ENCODE measurements at regions not wholly inside any gene's neighbourhood (a gene's known extent, or its start where the extent isn't known, plus 50 kb on each side); places are given as distances from the start of the nearest gene placed in this dataset.
A peak's percentile ranks its signal among the peaks of the same experiment; 100 is the strongest.

- no peak overlapping the region for H3K56ac ChIP-seq (replicated peaks; ENCODE audit: insufficient read length, low read depth, low read length)
- no peak overlapping the region for H2BK20ac ChIP-seq (ENCODE audit: low read length)
- no peak overlapping the region for H2BK15ac ChIP-seq (ENCODE audit: low read length)
- POLR2A ChIA-PET (ENCODE audit: partially characterized antibody), result no interaction called here
- H3K27me3 ChIP-seq (replicated peaks in 1 of 4; ENCODE audit: control insufficient read depth in 3 of 4, extremely low read depth in 1 of 4, insufficient read depth in 3 of 4, low read length in 3 of 4), result no peaks in the 10 kb centered on the region
- no peak overlapping the region for H2BK12ac ChIP-seq (ENCODE audit: low read depth, low read length)
- H2BK120ac ChIP-seq (replicated peaks; ENCODE audit: low read depth, low read length), result no peak overlapping the region
- no peaks in the 10 kb centered on the region for H3K79me1 ChIP-seq (ENCODE audit: low read depth, low read length)
- H3K9ac ChIP-seq (replicated peaks in 1 of 4; ENCODE audit: extremely low read depth in 1 of 4, low read depth in 3 of 4, low read length in 3 of 4), result no peak overlapping the region
- CTCF ChIA-PET (ENCODE audit: partially characterized antibody), result no interaction called here
- H3K9me3 ChIP-seq (ENCODE audit: insufficient read depth in 2 of 2, low read depth in 1 of 2, low read length in 1 of 2), result no peaks in the 10 kb centered on the region
- H3K4me2 ChIP-seq (ENCODE audit: insufficient read depth in 1 of 2, low read depth in 2 of 2, low read length in 2 of 2), result no peak overlapping the region; a peak in 1 of 4 replicates
- H4K20me1 ChIP-seq (replicated peaks in 1 of 2; ENCODE audit: control insufficient read depth in 1 of 2, insufficient read depth in 2 of 2, low read length in 2 of 2), result no peaks in the 10 kb centered on the region
- H4K91ac ChIP-seq (replicated peaks; ENCODE audit: insufficient read length, low read length), result peak overlapping the region; percentile 45
- peak overlapping the region; percentile 18; the same call in 1 of the 2 replicates for H2AFZ ChIP-seq (ENCODE audit: low read length)
- no peaks in the 10 kb centered on the region for H3K79me2 ChIP-seq (ENCODE audit: control insufficient read depth in 1 of 2, insufficient read depth in 2 of 2, low read length in 2 of 2)
- H3K4me1 ChIP-seq (replicated peaks in 1 of 4; ENCODE audit: control insufficient read depth in 3 of 4, insufficient read depth in 4 of 4, low read length in 3 of 4), result peaks cover 0 to 11% (median 2%) of the 10 kb centered on the region in 4 experiments; a peak in 3 of 7 replicates
- no peak overlapping the region for H4K8ac ChIP-seq (ENCODE audit: extremely low read depth, insufficient read depth, low read length)
- no peak overlapping the region for H4K5ac ChIP-seq (ENCODE audit: insufficient read length, low read depth, low read length)
- 90% methylated on average over 8 of the region's 8 CpGs; no CpG with 5 or more reads in 1 of the 2 experiments for WGBS, 2 experiments (ENCODE audit: extremely low coverage in 1 of 2, insufficient coverage in 1 of 2, insufficient read length in 1 of 2, insufficient replicate concordance in 2 of 2, low coverage in 1 of 2, low lambda C conversion rate in 2 of 2, missing lambda C conversion rate in 1 of 2)
- DNase-seq (ENCODE audit: low read depth in 1 of 2, low spot score in 2 of 2), result no peak
- no peak for FAIRE-seq
- H2AK5ac ChIP-seq (ENCODE audit: low read depth, low read length), result no peak overlapping the region
- no peaks in the 10 kb centered on the region for H3K36me3 ChIP-seq (ENCODE audit: control insufficient read depth in 2 of 4, insufficient read depth in 4 of 4, low read length in 3 of 4)
- no peak overlapping the region for H3K23ac ChIP-seq (ENCODE audit: insufficient read length)
- H3K14ac ChIP-seq (ENCODE audit: insufficient read length), result no peak overlapping the region
- no peak overlapping the region for H2BK5ac ChIP-seq (ENCODE audit: low read depth, low read length)
- no peak overlapping the region for H3K27ac ChIP-seq (ENCODE audit: low read depth, low read length)
- no peaks in the 10 kb centered on the region; the same call in 1 of the 2 replicates for H3K23me2 ChIP-seq (ENCODE audit: low read depth, low read length)
- TF ChIP-seq ASH2L (IDR thresholded peaks at IDR 0.05; ENCODE audit: low read length) (no peak), RAD21 (IDR thresholded peaks at IDR 0.05 in 1 of 2, conservative IDR thresholded peaks at IDR 0.05 in 1 of 2; ENCODE audit: low read depth in 2 of 2, low read length in 2 of 2) (no peak), GABPA (IDR thresholded peaks at IDR 0.05; ENCODE audit: borderline replicate concordance, insufficient read depth, low read length) (no peak), HDAC6 (IDR thresholded peaks at IDR 0.05; ENCODE audit: low read depth, low read length) (no peak), KDM5A (IDR thresholded peaks at IDR 0.05; ENCODE audit: low read length) (no peak), CBX8 (IDR thresholded peaks at IDR 0.05; ENCODE audit: borderline replicate concordance, low read depth, low read length) (no peak), SIN3A (conservative IDR thresholded peaks at IDR 0.05 in 1 of 2, IDR thresholded peaks at IDR 0.05 in 1 of 2; ENCODE audit: low read depth in 1 of 2, low read length in 2 of 2) (no peak), GTF2F1 (IDR thresholded peaks at IDR 0.05; ENCODE audit: borderline replicate concordance, low read depth, low read length) (no peak), BACH1 (IDR thresholded peaks at IDR 0.05; ENCODE audit: low read length) (no peak), YY1 (IDR thresholded peaks at IDR 0.05; ENCODE audit: low read depth, low read length) (no peak), KDM1A (IDR thresholded peaks at IDR 0.05; ENCODE audit: borderline replicate concordance, low read length) (no peak), TAF1 (IDR thresholded peaks at IDR 0.05; ENCODE audit: low read depth, low read length) (no peak), MAFK (IDR thresholded peaks at IDR 0.05; ENCODE audit: low read depth, low read length) (no peak), TBP (IDR thresholded peaks at IDR 0.05; ENCODE audit: low read depth, low read length) (no peak)
- H3K4me3 ChIP-seq (ENCODE audit: extremely low read depth in 1 of 4, insufficient read depth in 2 of 4, low read depth in 3 of 4, low read length in 4 of 4), result no peak overlapping the region
- H3K18ac ChIP-seq (ENCODE audit: extremely low read depth, low read length), result peak overlapping the region; percentile 55; the same call in 1 of the 2 replicates
- no peak overlapping the region for H3K4ac ChIP-seq (replicated peaks; ENCODE audit: insufficient read length, low read depth, low read length)
Observed at GRCh38 chr1:95509989-95510388, 276.0 kb downstream of the RWDD3 start.

All from H1 (cell line).